NCI-H2227 (cell line): ENCODE measurements at regions not wholly inside any gene's neighbourhood (a gene's known extent, or its start where the extent isn't known, plus 50 kb on each side); places are given as distances from the start of the nearest gene placed in this dataset.

ENCODE experiments used
- DNase-seq: peaks from one replicate; lab custom pipeline; 2025; ENCODE audit not compliant: unreplicated experiment; lab: John Stamatoyannopoulos, UW

GRCh38 chr18:66676699-66677098, 72.8 kb upstream of the CDH19 start:
- DNase-seq, result no peak

- DNase-seq, result no peak
These were observed 70.4 kb upstream of the CDH19 start for GRCh38 chr18:66674286-66674685.

- DNase-seq, result no peak
These were observed 64.8 kb upstream of the CDH19 start for GRCh38 chr18:66668706-66669105.

GRCh38 chr18:66662632-66663031, 58.7 kb upstream of the CDH19 start:
- DNase-seq, result no peak

- no peak for DNase-seq
These were observed 51.5 kb upstream of the CDH19 start for GRCh38 chr18:66655407-66655806.
